PC-3 (cell line): ENCODE measurements at regions not wholly inside any gene's neighbourhood (a gene's known extent, or its start where the extent isn't known, plus 50 kb on each side); places are given as distances from the start of the nearest gene placed in this dataset.

Experiments
- EZH2phosphoT487 ChIP-seq: fragments of 300-600 bp; sonication (generic); IDR thresholded peaks from 2 replicates; pipeline ENCODE4 v1.6.1; 2018; ENCODE audit warnings: mild to moderate bottlenecking, antibody characterized with exemption, low read length, borderline replicate concordance
- TF ChIP-seq, protein P1 (sequence below): fragments of 300-600 bp; sonication (generic); conservative IDR thresholded peaks from 2 replicates; pipeline ENCODE4 v1.5.1; 2017; ENCODE audit warnings: antibody characterized with exemption, low read depth, mild to moderate bottlenecking, low read length

DNA sequence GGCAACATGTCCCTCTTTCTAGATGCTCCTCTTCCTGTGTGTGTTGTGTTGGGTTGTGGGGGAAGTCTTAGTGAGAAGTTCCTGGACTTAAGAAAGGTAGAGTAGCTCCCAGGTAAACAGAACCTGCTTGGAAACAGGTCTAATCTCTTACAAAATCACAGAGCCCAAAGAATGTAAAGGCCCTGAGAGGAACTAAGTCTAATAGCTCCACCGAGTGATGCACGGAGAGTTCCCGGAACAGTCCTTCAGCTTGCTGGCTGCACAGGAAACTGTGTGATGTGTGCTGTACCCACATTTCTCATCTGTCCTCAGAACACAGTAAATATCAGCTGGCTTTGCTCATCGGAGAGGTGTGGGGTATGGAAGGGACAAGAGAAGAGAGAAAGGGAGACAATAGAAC is 182.6 kb upstream of the LYZL1 start:
- TF ChIP-seq, protein P1, sequence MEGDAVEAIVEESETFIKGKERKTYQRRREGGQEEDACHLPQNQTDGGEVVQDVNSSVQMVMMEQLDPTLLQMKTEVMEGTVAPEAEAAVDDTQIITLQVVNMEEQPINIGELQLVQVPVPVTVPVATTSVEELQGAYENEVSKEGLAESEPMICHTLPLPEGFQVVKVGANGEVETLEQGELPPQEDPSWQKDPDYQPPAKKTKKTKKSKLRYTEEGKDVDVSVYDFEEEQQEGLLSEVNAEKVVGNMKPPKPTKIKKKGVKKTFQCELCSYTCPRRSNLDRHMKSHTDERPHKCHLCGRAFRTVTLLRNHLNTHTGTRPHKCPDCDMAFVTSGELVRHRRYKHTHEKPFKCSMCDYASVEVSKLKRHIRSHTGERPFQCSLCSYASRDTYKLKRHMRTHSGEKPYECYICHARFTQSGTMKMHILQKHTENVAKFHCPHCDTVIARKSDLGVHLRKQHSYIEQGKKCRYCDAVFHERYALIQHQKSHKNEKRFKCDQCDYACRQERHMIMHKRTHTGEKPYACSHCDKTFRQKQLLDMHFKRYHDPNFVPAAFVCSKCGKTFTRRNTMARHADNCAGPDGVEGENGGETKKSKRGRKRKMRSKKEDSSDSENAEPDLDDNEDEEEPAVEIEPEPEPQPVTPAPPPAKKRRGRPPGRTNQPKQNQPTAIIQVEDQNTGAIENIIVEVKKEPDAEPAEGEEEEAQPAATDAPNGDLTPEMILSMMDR, result no peak
- TF ChIP-seq EZH2phosphoT487, result no peak
